ENCODE measurements at regions not wholly inside any gene's neighbourhood (a gene's known extent, or its start where the extent isn't known, plus 50 kb on each side); places are given as distances from the start of the nearest gene placed in this dataset.
"Not testable (repeated sequence)": the region's sequence is repeated elsewhere in the genome, so short reads cannot be mapped to it uniquely, and the experiment has no call there.

- ChIA-PET POLR2A (no interaction called here), CTCF (no interaction called here)
- no peak for TF ChIP-seq CTCF (IDR thresholded peaks at IDR 0.05; ENCODE audit: control extremely low read depth, extremely low read depth, low read depth, missing control alignments)
- no peak for DNase-seq (ENCODE audit: extremely low spot score)
Measured at GRCh38 chr5:85395526-85395925, 1010.8 kb upstream of the EDIL3 start.

GRCh38 chr5:85397451-85397850 is 1012.8 kb upstream of the EDIL3 start:
- TF ChIP-seq CTCF (IDR thresholded peaks at IDR 0.05; ENCODE audit: control extremely low read depth, extremely low read depth, low read depth, missing control alignments), result no peak
- DNase-seq (ENCODE audit: extremely low spot score), result no peak
- ChIA-PET POLR2A (no interaction called here), CTCF (no interaction called here)

GRCh38 chr5:85428426-85428934 is 1043.8 kb upstream of the EDIL3 start:
- CTCF ChIA-PET, result no interaction called here
- POLR2A ChIA-PET, result no interaction called here
- no peak for DNase-seq (ENCODE audit: extremely low spot score)
- TF ChIP-seq CTCF (IDR thresholded peaks at IDR 0.05; ENCODE audit: control extremely low read depth, extremely low read depth, low read depth, missing control alignments), result no peak

- CTCF ChIA-PET; POLR2A ChIA-PET; DNase-seq (ENCODE audit: extremely low spot score): not testable (repeated sequence)
Measured at GRCh38 chr5:85431726-85432125, 1047.0 kb upstream of the EDIL3 start.

- no peak for DNase-seq (ENCODE audit: extremely low spot score)
- POLR2A ChIA-PET, result no interaction called here
- no peak for TF ChIP-seq CTCF (IDR thresholded peaks at IDR 0.05; ENCODE audit: control extremely low read depth, extremely low read depth, low read depth, missing control alignments)
- CTCF ChIA-PET, result no interaction called here
Measured at GRCh38 chr5:85441156-85441555, 1056.5 kb upstream of the EDIL3 start.

- POLR2A ChIA-PET, result no interaction called here
- CTCF ChIA-PET, result no interaction called here
- no peak for DNase-seq (ENCODE audit: extremely low spot score)
- no peak for TF ChIP-seq CTCF (IDR thresholded peaks at IDR 0.05; ENCODE audit: control extremely low read depth, extremely low read depth, low read depth, missing control alignments)
Measured at GRCh38 chr5:85441853-85442252, 1057.2 kb upstream of the EDIL3 start.

- POLR2A ChIA-PET, result no interaction called here
Measured at GRCh38 chr5:85452322-85453025, 1067.8 kb upstream of the EDIL3 start.

More at GRCh38 chr5:85452322-85453025, 1067.8 kb upstream of the EDIL3 start:
- no peak for DNase-seq (ENCODE audit: extremely low spot score)
- TF ChIP-seq CTCF (IDR thresholded peaks at IDR 0.05; ENCODE audit: control extremely low read depth, extremely low read depth, low read depth, missing control alignments), result no peak
- CTCF ChIA-PET, result interaction anchor here (1.1 to 1.2 kb wide), 2 partner anchors 10 to 19 kb away, joined by 3 to 5 read pairs; no protein-coding TSS in a partner anchor

All from GM10248 (cell line).